Stimulated activated CD4-positive, alpha-beta T cell treated with anti-CD3 and anti-CD28 coated beads, Interleukin-4, amount 100 ng/mL, for 1 hour (primary cell): ENCODE measurements at regions not wholly inside any gene's neighbourhood (a gene's known extent, or its start where the extent isn't known, plus 50 kb on each side); places are given as distances from the start of the nearest gene placed in this dataset.

Experiments
- DNase-seq: peaks from one replicate; pipeline ENCODE4 v3.0.0-alpha.2; 2020

GRCh38 chr5:167893271-167893670 lies 398.2 kb upstream of the WWC1 start:
- DNase-seq = no peak

DNA sequence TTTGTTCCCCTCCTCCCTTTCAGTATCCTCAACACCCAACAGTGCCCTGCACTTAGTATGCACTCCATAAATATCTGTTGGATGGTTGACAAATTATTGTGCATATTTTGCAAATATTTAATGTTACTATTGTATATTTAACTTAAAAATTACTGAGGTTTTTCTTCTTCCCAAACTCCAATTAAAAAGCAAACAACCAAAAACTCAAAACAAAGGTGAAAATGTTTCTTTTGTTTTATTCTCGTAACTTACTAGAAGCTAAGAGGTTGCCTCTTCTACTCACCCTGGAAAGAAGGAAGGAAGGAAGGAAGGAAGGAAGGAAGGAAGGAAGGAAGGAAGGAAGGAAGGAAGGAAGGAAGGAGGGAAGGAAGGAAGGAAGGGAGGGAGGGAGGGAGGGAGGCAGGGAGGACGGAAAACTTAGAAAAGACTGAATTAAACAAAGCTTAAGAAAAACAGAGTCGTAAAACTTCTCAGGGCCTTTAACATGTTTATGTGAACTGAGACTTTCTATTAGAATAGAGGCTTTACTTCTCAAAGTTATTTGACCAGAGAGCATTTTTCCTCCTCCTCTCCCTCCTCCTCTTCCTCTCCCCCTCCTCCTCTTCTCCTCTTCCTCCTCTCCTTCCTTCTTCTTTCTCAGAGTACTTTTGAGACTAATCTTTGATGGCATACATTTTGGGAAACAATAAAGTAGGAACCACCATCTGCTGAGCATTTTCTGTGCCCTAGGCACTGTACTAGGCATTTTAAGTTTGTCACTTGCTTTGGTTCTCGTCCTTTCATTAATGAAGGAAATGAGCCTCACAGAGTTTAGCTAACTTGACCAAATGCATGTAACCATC lies 396.6 kb upstream of the WWC1 start:
- DNase-seq = no peak

DNA sequence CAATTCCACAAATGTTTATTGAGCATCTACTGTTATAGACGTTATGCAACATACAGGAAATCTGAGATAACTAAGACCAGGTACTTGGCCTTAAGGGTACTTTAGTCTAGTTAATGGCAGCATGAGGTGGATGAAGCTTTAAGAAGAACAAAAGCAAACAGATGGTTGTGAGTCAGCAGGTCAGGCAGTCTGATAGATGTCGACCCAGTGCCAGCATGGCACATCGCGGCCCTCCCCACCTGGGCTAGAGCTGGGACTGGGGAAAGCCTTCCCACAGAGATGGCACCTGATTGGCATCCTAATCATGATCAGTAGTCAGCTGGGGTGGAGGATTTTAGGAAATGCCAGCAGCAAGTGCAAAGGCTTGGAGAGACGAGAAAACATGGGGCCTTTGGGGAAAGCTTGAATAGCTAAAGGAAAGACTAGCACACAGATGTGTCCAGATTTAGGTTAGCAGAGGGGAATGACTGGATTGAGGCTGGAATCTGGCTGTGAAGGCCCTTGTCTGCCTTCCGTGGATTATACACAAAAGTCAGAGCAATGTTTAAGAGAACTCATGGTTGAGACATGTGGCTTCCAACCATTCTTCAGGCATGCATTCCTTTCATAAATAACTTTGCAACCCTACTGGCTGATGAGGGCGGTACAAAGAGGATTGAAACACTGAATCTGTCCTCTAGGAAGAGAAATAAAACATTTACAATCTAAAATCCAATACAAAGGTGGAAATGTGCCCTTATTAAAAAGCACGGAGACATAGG lies 395.4 kb upstream of the WWC1 start:
- no peak for DNase-seq

GRCh38 chr5:167896814-167897213 lies 394.6 kb upstream of the WWC1 start:
- DNase-seq = no peak

- no peak for DNase-seq
These were observed 394.1 kb upstream of the WWC1 start for GRCh38 chr5:167897371-167897770.

DNA sequence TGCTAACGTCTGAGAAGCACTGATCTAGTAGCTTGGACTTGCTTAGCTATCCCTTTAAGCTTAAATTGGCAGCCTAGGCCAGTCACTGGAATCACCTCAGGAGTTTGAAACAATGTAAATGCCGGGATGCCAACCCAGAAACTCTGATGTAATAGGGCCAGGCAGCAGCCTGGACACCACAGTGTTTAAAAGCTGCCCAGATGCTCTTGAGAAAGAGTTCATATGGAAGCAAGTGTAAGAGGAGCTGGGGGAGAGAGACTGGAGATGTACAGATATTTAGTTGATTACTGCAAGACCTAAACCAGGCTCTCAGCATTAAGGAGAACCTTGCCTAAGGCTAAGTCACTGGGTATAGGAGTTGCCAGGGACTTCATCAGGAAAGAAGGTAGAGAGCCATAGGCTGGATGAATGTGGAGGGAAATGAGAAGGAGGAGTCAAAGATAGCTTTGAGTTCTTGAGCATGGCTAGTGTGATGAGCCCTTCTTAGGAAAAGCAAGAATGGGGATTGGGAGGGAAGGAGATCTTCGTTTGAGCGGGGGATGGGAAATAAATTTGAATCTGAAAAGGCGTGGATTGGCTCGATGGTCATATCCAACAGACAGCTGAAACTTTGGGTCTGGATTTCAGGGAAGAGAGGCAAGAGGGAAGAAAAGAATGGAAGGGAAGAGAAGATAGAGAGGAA lies 392.9 kb upstream of the WWC1 start:
- no peak for DNase-seq

- no peak for DNase-seq
These were observed 391.9 kb upstream of the WWC1 start for GRCh38 chr5:167899490-167900070.

DNA sequence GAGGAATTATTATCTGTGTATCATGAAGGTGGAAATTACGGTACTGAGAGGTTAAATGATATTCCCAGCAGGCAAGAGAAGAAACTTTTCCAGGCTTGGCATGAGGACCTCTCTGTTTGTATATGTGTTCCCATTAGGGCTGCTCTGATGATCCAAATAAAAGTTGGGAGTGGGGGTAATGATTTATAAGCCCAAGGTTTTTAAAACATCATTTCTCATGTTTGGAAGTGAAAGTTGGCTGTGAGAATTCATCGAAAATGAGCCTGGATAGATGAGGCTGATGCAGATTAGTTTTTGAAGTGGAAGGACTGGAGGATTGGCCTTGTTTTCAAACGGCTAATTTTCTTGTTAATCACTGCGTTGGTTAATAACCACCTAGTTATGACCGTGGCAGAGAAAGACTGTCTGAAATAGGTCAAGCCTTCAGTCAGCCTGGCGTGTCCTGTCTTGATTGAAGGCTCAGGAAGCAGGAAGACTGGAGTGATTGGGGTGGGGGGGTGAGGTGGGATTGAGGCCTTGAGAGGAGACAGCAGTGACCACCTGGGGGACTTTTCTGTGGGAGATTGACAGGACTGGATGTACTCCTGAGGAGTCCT lies 391.0 kb upstream of the WWC1 start:
- no peak for DNase-seq

- no peak for DNase-seq
These were observed 389.1 kb upstream of the WWC1 start for GRCh38 chr5:167902298-167902697.

GRCh38 chr5:167903243-167903642 lies 388.2 kb upstream of the WWC1 start:
- DNase-seq = no peak

- DNase-seq = no peak
These were observed 387.8 kb upstream of the WWC1 start for GRCh38 chr5:167903659-167904058.

DNA sequence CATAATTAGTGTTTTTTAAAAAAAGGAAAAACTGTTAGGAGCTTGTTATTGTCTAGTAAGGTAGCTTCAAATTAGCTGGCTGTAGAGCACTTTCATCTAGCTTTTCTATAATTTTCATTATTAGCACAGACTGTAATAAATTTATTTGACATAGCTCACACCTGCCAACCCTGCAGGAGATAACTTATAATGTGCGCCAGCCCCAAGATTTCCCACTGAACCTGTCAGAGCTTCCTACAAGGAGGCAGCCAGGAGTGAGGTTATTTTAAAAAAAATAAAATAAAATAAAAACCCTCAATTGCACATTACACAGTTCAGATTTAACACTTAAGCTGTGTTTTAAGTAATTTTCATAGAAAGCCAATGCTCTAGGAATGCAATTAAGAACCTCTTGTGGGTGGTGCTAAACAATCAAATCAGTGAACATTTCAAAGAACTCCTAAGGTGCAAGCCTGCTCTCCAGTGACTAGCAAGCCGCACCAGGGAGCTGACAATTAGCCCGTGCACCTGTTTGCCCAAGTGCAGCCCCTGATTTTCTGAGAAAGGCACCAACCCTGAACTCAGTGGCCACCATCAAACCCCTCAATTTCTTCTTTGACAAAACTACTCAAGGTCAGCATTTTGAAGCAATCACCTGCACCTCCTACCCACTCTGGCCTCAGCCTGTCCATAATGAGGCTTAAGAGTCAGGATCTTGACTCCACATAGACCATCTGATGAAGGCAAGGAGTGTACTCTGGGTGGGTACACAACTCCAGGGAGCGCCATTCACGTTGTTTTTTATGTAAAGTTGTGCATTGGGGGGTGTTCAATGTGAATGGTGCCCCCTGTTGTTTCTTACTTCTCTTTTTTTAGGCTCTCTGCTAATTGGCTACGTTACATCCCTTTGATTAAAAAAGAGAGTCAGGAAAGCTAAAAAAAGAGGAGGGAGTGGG lies 385.3 kb upstream of the WWC1 start:
- DNase-seq = no peak

DNA sequence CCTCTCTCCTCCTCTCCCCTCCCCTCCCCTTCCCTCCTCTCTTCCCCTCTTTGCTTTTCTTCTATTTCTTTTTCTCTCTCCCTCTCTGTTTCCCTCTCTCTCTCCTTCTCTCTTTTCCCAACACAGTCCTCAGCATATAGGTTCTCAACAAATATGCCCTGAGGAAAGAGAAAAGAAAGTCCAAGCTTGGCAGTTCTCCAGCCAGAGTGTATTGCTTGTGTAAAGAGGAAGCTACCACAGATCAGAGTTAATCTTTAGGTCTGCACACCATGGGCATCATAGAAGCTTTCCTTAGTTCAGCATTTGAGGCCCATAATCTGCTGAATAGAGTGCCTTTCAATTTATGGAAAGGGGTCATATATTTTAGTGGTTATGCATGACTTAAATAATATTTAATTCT lies 382.8 kb upstream of the WWC1 start:
- no peak for DNase-seq

DNA sequence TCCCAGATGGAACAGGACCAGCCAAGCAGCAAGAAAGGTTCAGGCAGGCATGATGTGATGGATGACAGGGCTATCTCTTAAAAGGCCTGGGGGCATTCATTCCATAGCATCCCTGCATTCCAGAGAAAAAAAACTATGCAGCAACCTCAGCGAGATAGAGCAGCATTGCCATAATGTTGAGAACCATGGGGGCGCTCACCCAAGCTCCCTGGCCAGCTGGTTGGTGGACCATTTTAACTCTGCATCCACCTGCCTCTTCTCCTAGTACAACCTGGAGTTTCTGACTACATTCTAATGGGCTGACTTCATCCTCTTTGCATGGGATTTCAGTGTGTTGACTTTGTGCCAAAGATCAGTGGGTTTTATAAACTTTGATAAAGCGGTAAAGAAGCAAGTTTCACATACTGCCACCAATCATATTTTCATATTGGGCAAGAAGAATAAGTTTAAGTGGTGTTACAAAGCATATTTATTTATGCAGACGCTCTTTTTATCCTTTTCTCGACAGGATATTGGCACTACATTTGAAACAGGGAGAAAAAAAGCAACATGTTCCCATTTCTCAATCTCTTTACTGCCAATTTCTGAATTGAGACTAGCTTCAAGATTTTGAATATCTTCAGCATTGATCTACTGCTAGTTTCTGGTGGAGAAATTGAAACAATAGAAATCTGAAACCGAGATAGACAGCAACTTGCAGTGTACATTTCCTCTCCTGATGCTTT lies 378.3 kb upstream of the WWC1 start:
- DNase-seq = no peak

DNA sequence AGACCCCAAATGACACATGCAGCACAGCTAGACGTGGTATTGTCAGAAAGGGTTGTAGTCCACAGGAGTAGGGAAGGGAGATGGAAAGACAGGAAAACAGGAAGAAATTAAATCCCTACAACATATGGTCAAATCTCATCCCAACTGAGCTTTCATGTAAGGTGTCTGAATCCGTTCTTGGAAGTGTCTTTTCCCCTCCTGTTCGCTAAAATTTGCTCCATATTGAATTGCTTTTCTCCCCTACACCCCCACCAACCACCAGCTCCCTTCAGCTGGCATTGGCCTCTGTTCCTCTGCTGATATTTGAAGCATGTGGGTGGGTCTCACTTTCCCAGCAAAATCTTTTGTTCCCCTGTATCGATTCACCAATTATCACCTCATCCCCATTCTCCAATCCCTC lies 376.2 kb upstream of the WWC1 start:
- DNase-seq = no peak

- no peak for DNase-seq
These were observed 375.2 kb upstream of the WWC1 start for GRCh38 chr5:167916261-167916691.

DNA sequence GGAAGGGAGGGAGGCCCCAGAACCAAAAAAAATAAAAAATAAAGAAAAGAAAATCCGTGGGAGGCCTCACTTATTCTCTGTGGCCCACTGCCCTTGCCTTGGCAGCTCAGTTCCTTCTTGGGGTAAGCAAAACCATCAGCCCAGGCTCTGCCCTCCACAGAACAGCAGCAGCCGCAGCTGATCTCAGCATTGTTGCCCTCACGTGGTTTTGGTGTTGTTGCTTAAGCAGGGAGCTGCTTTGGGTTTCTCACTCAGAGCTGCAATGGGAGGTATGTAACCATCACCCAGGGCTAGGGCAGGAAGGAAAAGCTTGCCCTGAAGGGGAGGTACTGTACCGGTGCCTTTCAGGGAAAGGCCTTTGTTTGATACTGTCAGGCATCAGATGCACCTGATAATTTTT lies 374.7 kb upstream of the WWC1 start:
- DNase-seq = no peak

DNA sequence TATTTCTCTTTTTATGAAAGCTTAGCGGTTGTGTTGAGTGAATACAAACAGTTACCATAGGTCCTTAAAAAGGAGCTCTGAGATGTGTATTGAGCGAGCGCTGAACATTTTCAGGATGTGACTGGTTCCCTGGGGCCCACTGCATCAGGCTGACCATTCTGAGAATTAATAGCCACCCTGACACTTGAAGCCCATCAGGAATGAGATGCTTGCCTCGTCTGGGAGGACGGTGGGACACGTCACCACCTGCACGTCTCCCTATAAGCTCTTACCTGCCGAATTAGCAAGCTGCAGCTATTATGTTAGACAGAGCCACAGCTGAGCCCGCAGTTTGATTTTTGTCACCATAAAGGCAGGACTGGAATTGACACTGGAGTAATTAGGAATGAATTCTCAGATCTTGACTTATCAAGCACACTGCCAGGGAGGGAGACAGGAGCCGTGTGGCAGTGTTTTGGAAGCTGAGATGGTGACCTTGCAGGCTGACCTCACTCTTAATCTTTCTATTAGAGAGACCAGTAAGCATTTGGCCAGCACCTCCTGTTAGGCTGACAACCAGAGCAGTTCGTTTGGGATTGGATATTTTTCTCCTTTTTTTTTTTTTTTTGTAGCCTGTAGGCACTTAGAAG lies 373.1 kb upstream of the WWC1 start:
- DNase-seq = no peak

DNA sequence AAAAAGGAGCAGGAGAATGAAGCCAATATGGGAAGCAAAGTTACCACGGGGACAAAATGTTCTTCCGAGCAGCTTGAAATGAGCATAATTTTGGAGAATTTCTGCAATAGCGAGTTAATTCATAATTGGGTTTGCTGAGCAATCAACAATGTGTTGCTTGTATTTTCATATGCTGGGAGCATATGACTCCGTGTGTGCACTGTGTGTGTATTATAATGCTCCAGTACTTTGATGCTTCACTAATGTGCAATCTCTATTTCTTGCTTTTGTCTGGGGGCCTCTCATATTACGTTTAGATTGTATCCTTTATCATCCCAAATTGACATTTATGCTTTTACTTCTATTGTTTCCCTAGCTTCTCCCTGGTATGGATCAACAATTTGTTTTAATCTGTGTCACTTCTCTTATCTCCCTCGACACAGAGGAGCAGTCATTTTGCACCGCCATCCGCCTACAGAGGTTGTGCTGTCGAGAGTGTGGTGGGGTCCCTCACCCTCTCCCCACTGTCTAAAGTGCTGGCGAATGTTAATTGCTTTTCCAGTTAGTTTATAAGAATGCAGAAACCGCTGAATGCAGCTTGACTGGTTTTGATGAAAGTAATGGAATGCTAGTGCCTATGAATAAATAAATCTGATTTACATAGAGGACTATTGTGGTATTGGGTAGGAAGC lies 372.5 kb upstream of the WWC1 start:
- no peak for DNase-seq

- no peak for DNase-seq
These were observed 370.9 kb upstream of the WWC1 start for GRCh38 chr5:167920589-167920988.
